ENCODE measurements at regions not wholly inside any gene's neighbourhood (a gene's known extent, or its start where the extent isn't known, plus 50 kb on each side); places are given as distances from the start of the nearest gene placed in this dataset.

DNA sequence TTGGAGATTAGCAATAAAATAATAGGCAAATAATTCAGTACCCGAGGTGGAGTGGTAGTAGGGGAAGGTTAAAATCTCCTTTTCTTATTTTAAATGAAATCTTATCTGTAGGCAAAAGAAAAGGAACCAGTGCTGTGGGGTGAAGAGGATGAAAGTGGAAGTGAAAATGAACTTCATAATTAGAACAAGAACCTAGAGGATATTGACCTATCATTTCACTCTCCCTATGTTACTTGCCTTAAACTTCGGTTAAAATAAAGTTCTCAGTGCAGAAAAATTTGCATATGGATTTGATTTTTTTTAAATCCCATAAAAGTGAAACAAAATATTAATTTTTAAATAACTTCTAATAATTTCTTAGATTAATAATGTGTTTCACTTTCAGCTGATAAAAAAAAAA is 1094.9 kb upstream of the C9orf72 start:
- Histone ChIP-seq H3K4me2 (ENCODE audit: control insufficient read depth, insufficient read depth) (no peak overlapping the region), H3K36me3 (ENCODE audit: control insufficient read depth in 2 of 2, insufficient read depth in 2 of 2, low read length in 1 of 2) (no peaks in the 10 kb centered on the region), H3K27me3 (replicated peaks in 1 of 2; ENCODE audit: control insufficient read depth in 2 of 2, insufficient read depth in 2 of 2, low read length in 1 of 2) (no peaks in the 10 kb centered on the region), H3K9me3 (replicated peaks; ENCODE audit: control insufficient read depth, insufficient read depth, low read length) (no peaks in the 10 kb centered on the region), H2AFZ (ENCODE audit: control insufficient read depth, low read depth, low read length) (no peak overlapping the region), H3K27ac (ENCODE audit: control insufficient read depth, insufficient read depth) (no peak overlapping the region), H3K79me2 (ENCODE audit: control insufficient read depth, insufficient read depth, low read length) (no peaks in the 10 kb centered on the region), H3K4me1 (ENCODE audit: control insufficient read depth, insufficient read depth, low read length) (no peaks in the 10 kb centered on the region), H4K20me1 (ENCODE audit: control insufficient read depth, insufficient read depth) (no peaks in the 10 kb centered on the region), H3K9ac (ENCODE audit: control insufficient read depth, insufficient read depth, low read length) (no peak overlapping the region), H3K4me3 (no peak overlapping the region)
- ATAC-seq (peak; percentile 86), DNase-seq (ENCODE audit: low read depth, low spot score) (no peak), FAIRE-seq (no peak)
- POLR2A ChIA-PET, result no interaction called here
- no TSS peak for BruUV-seq (replicated peaks)
- CTCF ChIA-PET, result interaction anchor here (0.9 kb wide), 1 partner anchor 12 kb away, joined by 3 read pairs; no protein-coding TSS in a partner anchor
- in situ Hi-C loops (cut with MboI) (no loop called here), intact Hi-C loops (cut with micrococcal nuclease; ENCODE audit: unreplicated experiment) (no loop called here)
- SMC1A ChIA-PET (ENCODE audit: uncharacterized antibody, unreplicated experiment), result no interaction called here
- no peak for TF ChIP-seq HDAC2 (IDR thresholded peaks at IDR 0.05)
- TF ChIP-seq, protein P1, sequence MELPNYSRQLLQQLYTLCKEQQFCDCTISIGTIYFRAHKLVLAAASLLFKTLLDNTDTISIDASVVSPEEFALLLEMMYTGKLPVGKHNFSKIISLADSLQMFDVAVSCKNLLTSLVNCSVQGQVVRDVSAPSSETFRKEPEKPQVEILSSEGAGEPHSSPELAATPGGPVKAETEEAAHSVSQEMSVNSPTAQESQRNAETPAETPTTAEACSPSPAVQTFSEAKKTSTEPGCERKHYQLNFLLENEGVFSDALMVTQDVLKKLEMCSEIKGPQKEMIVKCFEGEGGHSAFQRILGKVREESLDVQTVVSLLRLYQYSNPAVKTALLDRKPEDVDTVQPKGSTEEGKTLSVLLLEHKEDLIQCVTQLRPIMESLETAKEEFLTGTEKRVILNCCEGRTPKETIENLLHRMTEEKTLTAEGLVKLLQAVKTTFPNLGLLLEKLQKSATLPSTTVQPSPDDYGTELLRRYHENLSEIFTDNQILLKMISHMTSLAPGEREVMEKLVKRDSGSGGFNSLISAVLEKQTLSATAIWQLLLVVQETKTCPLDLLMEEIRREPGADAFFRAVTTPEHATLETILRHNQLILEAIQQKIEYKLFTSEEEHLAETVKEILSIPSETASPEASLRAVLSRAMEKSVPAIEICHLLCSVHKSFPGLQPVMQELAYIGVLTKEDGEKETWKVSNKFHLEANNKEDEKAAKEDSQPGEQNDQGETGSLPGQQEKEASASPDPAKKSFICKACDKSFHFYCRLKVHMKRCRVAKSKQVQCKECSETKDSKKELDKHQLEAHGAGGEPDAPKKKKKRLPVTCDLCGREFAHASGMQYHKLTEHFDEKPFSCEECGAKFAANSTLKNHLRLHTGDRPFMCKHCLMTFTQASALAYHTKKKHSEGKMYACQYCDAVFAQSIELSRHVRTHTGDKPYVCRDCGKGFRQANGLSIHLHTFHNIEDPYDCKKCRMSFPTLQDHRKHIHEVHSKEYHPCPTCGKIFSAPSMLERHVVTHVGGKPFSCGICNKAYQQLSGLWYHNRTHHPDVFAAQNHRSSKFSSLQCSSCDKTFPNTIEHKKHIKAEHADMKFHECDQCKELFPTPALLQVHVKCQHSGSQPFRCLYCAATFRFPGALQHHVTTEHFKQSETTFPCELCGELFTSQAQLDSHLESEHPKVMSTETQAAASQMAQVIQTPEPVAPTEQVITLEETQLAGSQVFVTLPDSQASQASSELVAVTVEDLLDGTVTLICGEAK (IDR thresholded peaks at IDR 0.05; ENCODE audit: borderline replicate concordance), result peak; percentile 85
- no peak for TF ChIP-seq MXI1 (IDR thresholded peaks at IDR 0.05; ENCODE audit: low read depth, low read length)
- no peak for TF ChIP-seq TCF12 (IDR thresholded peaks at IDR 0.05; ENCODE audit: low read depth, low read length)
- WGBS (ENCODE audit: insufficient coverage, insufficient replicate concordance, low lambda C conversion rate, missing lambda C conversion rate), result 11% methylated on average over 2 of the region's 2 CpGs
- RAD21 ChIA-PET (ENCODE audit: unreplicated experiment), result no interaction called here

GRCh38 chr9:28671000-28671399 is 1097.7 kb upstream of the C9orf72 start:
- BruUV-seq (replicated peaks), result no TSS peak
- in situ Hi-C loops (cut with MboI), result no loop called here

More at GRCh38 chr9:28671000-28671399, 1097.7 kb upstream of the C9orf72 start:
- Histone ChIP-seq H3K4me2 (ENCODE audit: control insufficient read depth, insufficient read depth) (no peak overlapping the region), H3K9me3 (replicated peaks; ENCODE audit: control insufficient read depth, insufficient read depth, low read length) (no peaks in the 10 kb centered on the region), H3K4me1 (ENCODE audit: control insufficient read depth, insufficient read depth, low read length) (no peaks in the 10 kb centered on the region), H3K9ac (ENCODE audit: control insufficient read depth, insufficient read depth, low read length) (no peak overlapping the region), H3K4me3 (no peak overlapping the region), H3K36me3 (ENCODE audit: control insufficient read depth in 2 of 2, insufficient read depth in 2 of 2, low read length in 1 of 2) (no peaks in the 10 kb centered on the region), H3K79me2 (ENCODE audit: control insufficient read depth, insufficient read depth, low read length) (no peaks in the 10 kb centered on the region), H2AFZ (ENCODE audit: control insufficient read depth, low read depth, low read length) (no peak overlapping the region), H3K27ac (ENCODE audit: control insufficient read depth, insufficient read depth) (no peak overlapping the region), H4K20me1 (ENCODE audit: control insufficient read depth, insufficient read depth) (no peaks in the 10 kb centered on the region), H3K27me3 (replicated peaks in 1 of 2; ENCODE audit: control insufficient read depth in 2 of 2, insufficient read depth in 2 of 2, low read length in 1 of 2) (no peaks in the 10 kb centered on the region)
- no peak for TF ChIP-seq SMC3 (IDR thresholded peaks at IDR 0.05; ENCODE audit: borderline replicate concordance, low read length)
- TF ChIP-seq CTCF (IDR thresholded peaks at IDR 0.05 in 2 of 3, conservative IDR thresholded peaks at IDR 0.05 in 1 of 3; ENCODE audit: control insufficient read depth in 2 of 3, extremely low read depth in 1 of 3, insufficient read depth in 1 of 3, low read depth in 3 of 3, low read length in 3 of 3), result no peak
- TF ChIP-seq POLR2AphosphoS2 (IDR thresholded peaks at IDR 0.05; ENCODE audit: low read depth, low read length), result no peak
- TF ChIP-seq CBX3 (IDR thresholded peaks at IDR 0.05; ENCODE audit: borderline replicate concordance, low read depth), result no peak
- ATAC-seq, result no peak
- SMC1A ChIA-PET (ENCODE audit: uncharacterized antibody, unreplicated experiment), result no interaction called here
- WGBS (ENCODE audit: insufficient coverage, insufficient replicate concordance, low lambda C conversion rate, missing lambda C conversion rate), result 16% methylated on average over 3 of the region's 3 CpGs
- no peak for DNase-seq (ENCODE audit: low read depth, low spot score)
- intact Hi-C loops (cut with micrococcal nuclease; ENCODE audit: unreplicated experiment), result no loop called here
- no peak for FAIRE-seq
- RAD21 ChIA-PET (ENCODE audit: unreplicated experiment), result no interaction called here
- CTCF ChIA-PET, result no interaction called here
- POLR2A ChIA-PET, result no interaction called here
